Hematopoietic multipotent progenitor cell treated with erythropoietin and hydrocortisone succinate and interleukin-3 and kit ligand, for 8 days (in vitro differentiated cells): ENCODE measurements at regions not wholly inside any gene's neighbourhood (a gene's known extent, or its start where the extent isn't known, plus 50 kb on each side); places are given as distances from the start of the nearest gene placed in this dataset.
A peak's percentile ranks its signal among the peaks of the same experiment; 100 is the strongest.

Experiments
- DNase-seq: peaks from one replicate; pipeline ENCODE4 v3.0.0-alpha.2; 2015

DNA sequence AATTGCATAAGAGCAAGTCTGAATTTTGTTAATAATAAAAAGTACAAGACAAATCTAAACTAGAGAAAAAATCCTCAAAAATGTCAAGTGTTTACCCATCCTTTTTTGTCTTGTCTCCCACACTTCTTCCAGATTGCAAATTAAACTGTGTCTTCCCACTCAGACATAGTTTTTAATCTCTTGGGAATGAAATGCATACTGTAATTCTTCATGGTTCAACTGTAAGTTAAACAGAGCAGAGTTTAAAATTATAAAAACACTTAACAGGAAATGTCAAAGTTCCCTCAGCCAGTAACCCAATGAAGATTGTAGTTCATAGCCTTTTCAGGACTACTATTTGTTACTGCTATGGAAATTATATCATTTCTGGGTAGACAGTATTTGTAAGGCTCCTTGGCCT lies 171.8 kb downstream of the UBE2E3 start:
- no peak for DNase-seq

DNA sequence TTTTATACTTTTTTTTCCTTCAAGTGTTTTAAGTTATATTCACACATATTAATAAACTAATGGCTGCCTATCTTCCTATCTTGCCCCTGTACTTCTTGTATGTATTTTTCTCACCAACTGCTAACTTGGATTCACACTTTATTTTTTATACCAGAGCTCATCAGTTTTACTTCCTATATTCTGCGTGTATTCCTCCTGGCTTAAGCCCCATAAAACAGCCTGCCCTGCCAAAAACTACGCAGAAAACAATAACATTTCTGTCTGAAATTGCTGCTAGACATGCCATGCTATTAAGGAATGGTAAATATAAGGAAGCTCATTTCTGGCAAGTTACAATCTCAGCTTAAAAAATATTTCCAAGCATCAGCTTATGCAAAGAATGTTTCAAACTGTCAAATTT lies 172.3 kb downstream of the UBE2E3 start:
- DNase-seq = no peak

DNA sequence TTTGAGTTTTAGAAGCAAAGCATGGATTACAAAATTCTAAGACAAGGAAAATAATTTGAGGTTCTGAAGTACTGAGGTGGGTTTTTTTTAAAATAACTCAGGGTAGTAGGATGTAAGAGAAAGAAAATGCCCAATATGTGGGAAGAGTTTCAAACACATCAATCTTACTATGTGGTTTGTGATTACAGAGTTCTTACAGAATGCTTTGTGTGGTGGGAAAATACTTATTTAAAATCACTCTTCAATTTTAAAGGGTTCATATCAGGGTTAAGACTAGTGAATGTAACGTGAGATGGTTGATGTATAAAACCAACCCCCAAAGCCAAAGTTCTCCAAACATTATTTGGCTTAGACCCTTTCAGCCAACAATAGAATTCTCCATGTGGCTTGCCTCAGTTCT lies 173.5 kb downstream of the UBE2E3 start:
- no peak for DNase-seq

DNA sequence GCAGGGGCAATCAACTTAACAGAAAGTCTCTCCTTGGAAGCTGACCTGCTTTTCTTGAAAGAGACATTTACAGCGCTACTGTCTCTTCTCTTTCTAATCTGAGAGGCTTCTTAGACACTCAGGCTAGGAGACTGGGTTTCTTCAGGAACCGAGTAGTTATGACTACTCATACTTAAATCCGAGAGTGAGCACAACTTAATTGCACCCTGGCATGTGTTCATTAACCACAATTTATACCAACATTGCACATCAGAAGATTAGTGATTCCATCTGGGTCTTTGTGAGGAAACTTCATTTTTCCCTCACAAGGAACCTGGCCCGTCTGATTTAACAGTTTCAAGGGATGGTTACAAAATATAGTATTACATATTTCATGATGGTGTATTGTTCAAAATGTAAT lies 176.9 kb downstream of the UBE2E3 start:
- DNase-seq = no peak

DNA sequence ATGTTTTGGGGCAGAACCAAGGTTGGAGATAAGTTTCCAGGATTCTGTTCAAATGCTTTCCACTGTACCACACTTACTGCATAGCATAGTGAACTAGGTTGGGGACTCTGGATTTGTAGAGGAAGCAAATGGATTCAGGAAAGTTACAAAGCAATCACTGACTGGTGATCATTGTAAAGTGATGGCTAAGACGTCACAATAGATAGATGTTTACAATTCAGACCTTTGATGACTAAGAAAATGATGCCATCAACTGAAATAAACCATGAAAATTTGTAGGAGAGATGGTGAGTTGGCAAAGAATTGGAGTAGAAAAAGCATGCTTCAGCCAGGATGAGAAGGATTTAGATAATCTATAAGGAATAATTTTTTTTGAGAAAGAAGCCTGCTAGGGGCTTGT lies 178.0 kb downstream of the UBE2E3 start:
- DNase-seq = no peak

DNA sequence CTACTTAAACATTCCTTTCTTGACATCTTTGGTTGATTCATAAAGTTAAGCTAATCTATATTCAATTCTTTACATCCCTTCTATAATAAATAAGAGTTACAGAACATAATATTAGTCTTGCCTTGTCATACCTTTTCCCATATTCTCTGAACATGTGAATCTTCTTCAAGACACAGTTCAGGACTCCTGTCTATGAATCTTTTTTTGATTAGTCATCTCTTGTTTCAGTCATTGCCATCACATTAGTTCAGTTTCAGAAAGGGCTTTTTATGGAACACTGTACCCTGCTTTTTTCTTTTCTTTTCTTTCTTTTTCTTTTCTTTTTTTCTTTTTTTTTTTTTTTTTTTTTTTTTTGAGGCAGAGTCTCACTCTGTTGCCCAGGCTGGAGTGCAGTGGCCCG lies 181.2 kb downstream of the UBE2E3 start:
- no peak for DNase-seq

DNA sequence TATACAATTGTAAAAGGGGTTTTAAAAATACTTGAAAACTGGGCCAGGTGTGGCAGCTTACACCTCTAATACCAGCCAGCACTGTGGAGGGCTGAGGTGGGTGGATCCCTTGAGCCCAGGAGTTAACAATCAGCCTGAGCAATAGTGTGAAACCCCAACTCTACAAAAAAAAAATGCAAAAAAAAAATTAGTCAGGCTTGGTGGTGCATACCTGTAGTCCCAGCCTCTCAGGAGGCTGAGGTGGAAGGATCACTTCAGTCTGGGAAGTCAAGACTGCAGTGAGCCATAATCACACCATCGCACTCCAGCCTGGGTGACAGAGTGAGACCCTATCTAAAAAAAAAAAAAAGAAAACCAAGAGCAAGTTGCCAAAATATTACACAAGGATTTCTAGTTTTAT lies 182.7 kb downstream of the UBE2E3 start:
- no peak for DNase-seq

DNA sequence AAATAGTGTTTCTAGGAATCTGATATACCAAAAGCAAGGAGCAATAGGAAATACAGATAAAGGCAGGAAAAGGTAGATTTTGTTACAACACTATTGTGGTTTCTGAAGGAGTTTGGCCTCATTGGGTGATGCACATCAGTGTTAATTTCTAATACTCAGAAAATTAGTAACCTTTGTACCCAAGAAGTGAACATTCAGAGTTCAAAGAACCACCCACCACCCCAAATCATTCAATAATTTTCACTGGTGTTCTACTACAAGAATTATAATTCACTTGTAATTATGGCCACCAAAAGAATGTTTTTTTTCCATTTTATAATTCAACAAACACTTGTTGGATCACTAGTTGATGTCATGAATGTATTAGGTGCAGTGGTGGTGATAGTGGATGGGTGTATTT lies 183.3 kb downstream of the UBE2E3 start:
- no peak for DNase-seq

DNA sequence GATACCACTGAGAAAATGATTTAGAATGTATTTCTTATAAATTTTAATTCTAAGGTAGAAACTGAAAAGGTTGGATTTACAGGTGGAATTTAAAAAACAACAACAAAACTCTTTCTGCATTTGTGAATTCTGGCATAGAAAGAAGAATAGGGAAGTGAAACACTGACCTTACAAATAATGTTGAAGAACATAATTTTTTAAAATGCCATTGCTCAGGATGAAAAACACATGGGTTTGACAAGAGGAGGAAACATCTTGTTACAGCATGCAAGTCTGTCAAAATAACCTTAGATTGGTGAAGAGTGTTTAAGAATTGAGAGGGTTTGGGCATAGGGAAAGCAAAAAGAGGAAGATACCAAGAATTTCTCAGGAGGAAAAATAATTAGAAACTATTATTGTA lies 184.3 kb downstream of the UBE2E3 start:
- no peak for DNase-seq

DNA sequence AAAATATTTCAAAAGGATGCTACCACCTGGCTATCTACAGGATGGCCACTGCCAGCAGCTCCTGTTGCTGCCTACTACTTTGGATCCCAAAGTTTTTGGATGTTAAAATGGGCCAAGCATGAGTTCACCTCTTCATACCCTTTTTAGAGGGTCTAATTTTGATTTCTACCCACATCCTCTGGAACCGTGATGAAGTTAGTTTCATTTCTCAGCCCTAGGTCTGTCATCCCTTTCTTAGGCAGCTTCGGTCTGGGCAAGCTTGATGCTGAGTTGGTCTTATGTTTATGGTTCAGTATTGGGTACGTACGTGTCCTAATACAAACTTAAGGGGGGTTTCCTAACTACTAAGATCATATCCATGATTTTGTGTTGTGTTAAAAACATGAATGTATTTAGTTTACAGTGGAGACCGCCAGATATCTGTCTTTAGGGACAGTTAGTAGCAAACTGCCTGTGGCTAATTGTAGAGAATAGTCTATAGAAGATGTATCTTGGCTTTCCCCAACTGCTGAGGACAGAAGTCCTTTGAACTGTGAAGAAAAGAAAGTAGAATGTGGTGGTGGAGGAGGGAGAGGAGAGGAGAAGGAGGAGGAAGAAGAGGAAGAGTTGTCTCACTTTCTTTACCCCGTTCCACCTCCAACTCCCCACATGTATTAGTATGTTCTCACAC lies 184.9 kb downstream of the UBE2E3 start:
- no peak for DNase-seq

DNA sequence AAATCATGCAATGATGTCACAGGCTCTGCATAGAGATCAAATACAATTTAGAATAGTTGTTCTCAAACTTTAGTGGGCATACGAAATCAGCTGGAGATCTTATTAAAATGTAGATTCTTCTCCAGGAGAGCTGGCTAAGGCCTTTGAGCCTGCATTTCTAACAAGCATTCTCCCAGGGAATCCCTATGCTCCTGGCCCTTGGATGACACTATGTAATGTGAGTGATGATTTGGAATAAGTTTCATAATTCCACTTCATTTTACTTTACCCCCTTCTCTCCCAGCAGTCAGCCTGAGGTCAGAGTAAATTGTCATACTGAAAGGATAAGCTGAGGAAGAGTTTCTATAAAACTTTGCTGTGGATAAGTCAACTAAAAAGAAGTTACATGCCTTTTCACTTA lies 189.1 kb downstream of the UBE2E3 start:
- DNase-seq = no peak

DNA sequence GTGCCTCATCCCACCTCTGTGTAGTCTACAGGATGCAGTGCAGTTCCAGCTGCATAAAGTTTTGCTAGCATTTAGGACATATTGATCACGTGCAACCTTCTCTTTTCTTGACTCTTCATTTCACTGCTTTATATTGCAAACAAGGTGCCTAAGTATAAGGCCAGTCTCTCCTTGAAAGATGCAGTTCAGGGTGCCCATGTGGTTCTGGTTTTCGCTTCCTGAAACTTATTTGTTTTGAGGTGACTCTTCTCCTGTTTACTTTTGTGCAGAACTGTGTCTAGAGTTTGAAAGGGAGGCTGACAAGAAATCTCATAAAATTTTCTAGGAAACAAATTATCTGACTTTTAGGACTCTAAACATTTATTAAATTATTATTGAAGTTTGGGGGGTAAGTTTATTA lies 189.9 kb downstream of the UBE2E3 start:
- DNase-seq = no peak

DNA sequence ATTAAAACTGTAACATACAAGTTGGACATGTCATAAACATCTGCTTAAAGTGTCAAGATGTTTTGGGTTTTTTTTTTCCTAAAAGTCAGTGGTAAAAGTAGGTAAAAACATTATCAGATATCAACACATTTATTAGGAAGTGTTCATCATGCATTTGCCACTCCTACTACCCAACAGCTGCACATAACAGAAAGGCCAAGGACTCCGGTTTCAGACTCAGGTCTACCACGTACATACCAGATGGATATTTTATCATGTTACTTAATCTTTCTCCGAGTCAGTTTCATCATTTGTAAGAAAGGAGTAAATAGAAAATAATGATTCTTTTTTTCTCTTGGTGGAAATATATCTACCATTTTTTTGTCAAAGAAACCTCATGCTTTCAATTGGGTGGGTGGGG lies 192.3 kb downstream of the UBE2E3 start:
- peak; percentile 22 for DNase-seq

DNA sequence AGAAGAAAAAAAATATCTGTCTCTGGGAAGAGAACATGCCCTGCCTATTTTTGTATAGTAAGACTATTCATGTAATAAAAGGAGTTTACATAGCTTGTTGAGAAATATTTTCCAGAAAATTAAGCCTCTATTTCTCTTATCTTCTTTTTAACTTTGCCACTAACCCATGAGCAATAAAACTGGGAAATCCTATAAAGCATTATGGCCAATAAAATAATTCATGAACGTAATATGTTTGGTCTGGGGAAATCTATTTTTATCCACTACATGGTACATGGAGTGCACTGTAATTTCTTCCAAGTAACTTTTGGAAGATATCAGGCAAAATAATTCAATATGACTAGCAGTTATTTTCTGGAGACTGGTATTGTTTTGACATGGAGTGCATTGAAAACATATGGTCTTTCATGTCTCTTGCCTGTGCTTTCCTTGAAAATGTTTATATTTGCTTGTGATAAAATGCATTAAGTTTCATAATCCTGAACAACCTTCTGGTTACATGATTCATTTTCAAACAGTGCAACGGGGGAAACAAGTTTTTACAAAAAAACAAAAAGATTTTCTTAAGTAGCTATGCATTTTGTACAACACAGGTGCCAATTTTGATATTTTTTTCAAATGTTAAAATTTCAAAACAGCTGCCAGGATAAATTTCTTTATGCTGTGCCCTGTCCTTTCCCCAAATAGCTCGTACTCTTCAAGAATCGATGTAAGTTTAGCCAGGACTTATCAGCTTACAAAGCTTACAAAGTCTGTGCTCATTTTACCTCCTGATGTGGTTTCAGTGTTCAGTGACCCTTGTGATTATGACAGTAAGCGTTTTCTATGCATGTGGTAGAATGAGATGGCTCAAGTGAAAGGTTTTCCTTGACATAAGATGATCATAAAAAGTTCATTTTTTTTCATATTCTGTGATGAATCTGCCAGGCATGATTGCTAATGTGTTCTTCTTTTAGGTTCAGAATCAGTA lies 194.5 kb downstream of the UBE2E3 start:
- no peak for DNase-seq

DNA sequence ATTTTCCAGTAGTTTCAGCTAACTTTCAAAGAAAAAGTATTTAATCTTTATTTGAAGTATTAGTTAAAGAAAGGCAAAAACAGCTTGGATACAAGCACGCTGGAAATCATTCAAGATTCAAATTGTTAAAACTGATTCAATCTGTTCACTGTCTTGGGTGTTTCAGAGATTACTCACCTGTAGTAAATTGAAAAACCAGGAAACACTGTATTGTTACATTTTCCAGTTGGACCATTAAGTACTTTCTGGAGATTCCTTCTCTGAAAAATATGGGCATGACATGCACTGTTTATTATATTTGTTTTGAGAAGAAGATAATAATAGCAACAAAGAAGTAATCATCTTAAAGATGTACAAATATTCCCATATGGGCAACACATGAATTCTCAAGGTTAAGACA lies 196.1 kb downstream of the UBE2E3 start:
- no peak for DNase-seq

DNA sequence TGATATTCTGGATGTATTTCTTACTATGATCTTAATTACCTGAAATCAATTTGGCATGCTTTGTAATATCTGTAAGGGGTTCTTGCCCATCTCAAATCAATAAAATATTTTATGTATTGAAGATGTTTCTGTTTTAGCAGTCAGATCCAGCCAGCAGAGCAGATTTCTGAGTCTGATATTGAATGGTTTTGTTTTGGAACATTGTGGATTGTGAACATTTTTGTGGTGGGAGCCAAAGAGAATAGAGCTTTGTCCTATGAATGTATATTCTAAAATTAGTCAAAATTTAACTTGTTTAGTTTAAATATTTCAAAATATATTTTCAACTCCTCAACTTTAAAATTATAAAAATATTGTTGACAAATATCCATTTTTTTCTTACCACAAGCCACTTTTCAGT lies 197.0 kb downstream of the UBE2E3 start:
- no peak for DNase-seq

DNA sequence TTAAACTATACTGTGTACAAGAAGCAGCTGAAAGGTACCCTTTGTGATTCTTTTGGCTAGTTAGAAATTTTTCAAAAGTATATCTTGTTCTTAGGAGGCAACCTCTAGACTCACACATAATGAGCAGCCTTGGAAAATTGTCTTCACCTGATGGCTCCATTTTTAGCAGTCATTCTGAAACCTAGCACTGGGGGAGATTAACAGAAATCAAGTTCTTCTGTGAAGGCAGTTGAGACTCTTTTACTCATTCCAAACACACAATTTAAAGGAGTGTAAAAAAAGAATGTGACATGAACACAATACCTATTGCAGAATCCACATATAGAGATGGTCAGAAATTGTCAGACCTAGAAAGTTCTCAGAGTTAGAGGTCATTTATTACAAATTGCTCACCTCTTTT lies 197.7 kb downstream of the UBE2E3 start:
- DNase-seq = no peak

DNA sequence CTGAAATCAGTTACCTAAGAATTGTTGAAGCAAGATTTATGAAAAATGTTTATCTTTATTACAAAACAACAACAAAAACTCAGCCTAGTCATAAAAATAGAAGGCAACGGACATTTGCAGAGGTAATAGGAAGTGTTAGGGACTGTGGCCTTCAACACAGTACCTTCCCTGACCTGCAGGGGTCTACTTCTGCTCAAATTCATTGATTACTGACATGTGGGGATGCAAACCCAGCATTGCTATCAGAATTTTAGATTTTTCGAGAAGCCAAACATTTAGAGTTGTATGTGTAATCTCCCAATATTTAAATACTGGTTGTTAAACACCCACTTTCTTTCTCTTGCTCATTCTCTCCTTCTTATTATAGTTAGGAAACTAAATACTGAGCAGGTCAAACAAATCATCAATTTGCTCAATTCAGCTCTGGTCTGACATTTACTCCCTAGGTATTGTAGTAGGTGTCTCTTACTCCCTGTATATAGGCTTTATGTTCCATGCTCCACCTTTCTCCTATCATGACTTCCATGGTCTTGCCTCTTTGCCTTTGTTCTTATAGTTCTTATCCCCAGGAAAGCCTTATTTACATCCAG lies 198.5 kb downstream of the UBE2E3 start:
- DNase-seq = peak; percentile 65

DNA sequence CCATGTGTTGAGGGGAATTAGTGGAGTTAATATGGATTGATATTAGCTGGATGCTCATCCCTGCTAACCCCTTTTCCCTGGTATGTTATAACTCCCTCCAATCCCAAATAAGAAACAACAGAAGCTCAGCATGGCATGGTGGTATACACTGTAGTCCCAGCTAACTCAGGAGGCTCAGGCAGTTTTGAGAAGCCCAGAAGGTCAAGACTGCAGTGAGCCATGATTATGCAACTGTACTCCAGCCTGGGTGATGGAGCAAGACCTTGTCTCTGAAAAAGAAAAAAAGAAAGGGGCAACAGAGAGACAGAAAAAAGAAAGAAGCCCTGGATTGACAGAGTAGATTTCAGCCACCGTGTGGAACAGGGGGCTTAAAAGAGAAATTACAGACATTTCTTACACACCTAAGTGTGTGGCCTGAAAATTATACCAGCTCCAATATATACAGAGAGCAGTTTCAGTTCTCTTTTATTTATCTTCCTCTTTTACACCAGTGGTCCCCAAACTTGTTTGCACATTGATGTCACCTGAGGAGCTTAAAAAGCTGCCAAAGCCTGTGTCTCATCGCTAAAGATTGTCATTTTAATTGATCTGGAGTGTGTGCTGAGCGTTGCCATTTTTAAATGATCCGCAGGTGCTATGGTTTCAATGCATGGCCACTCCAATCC lies 203.6 kb downstream of the UBE2E3 start:
- DNase-seq = no peak

DNA sequence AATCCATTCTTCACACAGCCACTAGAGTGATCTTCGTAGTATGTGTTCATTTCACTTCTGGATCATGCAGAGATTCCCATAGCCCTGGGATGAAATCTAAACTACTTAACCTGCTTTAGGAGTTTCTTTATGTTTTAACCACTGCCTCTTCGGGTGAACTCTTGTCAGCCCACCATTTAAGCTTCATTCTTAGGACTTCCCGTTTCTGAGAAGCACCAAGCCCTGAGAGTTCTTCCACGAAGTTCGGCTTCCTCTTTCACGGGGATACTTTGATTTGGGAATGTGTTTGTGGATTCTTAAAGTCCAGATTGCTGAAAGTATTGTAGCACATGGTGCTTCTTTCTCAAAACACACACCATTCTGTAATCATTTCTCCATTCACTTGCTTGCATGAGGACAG lies 205.0 kb downstream of the UBE2E3 start:
- DNase-seq = no peak

DNA sequence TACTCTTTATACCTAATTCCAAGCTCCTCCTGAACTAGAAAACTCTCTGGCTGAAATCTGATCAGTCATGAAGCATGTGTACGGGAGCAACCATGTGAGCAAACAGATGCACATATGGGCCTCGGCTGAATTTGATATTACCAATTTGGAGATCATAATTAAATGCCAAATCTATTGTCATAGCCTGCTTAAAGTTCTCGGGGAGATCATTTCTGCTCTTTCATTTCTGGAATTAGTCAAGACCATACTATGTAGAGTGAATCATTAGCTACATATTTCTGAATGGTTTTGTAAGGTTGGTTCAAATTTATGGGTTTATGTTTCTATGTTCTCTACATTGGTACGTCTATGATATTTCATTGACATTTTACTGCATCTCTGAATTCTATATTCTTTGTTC lies 205.5 kb downstream of the UBE2E3 start:
- DNase-seq = no peak

DNA sequence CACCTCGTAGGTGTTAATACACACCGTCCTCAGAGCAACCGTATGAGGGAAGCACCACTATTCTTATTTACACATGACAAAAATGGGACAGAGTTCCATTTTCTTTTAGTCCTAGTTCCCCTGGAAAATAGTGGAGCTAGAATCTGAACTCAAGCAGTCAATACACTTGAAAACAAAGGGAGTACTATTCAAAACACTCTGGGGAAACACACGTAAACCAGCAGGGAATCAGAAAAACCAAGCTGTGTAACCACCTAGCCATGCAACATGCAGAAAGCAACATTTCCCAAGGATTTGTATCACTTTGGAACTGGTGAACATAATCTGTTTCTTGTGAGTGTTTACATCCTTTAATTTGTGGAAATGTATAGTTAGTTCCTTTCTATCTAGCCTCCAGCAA lies 208.2 kb downstream of the UBE2E3 start:
- DNase-seq = no peak

DNA sequence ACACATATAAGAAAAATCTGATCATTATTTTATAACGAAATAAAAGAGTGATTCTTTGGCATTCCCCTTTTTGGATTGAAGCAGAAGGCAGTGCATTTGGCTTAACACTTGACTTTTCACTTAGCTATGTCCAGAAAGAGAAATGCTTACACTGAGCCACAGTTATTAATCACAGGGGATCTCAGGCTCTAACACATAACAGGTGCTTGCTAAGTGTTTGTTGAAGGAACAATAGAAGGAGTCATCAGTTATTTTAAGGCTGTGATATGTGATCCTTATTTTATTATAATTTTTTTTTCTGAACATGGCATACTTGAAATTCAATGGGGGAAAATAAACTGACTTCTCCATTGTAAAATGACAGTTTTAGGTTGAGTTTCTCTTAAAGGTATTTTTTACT lies 209.5 kb downstream of the UBE2E3 start:
- DNase-seq = no peak

DNA sequence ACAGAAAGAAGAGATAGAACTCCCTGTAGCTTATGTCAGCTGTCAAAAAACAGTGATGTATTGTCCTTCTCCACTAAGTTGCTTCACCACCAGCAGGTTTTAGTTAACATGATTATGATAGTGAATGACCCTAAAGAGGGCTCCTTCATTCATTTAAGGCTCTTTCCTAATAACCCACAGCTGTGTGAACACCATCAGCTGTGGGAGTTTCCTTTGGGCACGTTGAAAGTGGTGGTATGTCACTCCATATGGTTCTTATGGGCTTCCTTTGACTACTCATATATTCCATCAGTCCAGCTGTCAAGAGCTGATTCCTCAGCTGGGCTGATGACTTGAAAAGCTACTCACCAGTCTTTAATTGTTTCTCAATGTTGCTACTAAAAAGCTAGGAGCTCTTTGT lies 210.3 kb downstream of the UBE2E3 start:
- no peak for DNase-seq
